Stomach (tissue), 8 donors: ENCODE measurements at regions not wholly inside any gene's neighbourhood (a gene's known extent, or its start where the extent isn't known, plus 50 kb on each side); places are given as distances from the start of the nearest gene placed in this dataset.

ENCODE experiments used
- DNase-seq, 2 donors: peaks; one replicate each; pipeline versions ENCODE4 v3.0.0 to v3.0.0-alpha.2; 2013 to 2019
- H3K27ac ChIP-seq, 5 donors: fragments of 200-600 bp in 4 of 5; sonication (generic) in 4 of 5; one replicate each; pipeline ENCODE4 v1.5.1; 2013 to 2019; ENCODE audit warnings: mild to moderate bottlenecking in 1 of 5, moderate library complexity in 1 of 5
- H3K27me3 ChIP-seq, 3 donors: fragments of 200-600 bp; sonication (generic); one replicate each; pipeline ENCODE4 v1.5.1; 2017 to 2019; ENCODE audit warnings: mixed run types in 1 of 3
- H3K36me3 ChIP-seq, 4 donors: fragments of 200-600 bp; sonication (generic); 1 replicate in 3 of 4; 2 replicates in 1 of 4; pipeline ENCODE4 v1.5.1; 2016 to 2019
- H3K4me1 ChIP-seq, 4 donors: fragments of 200-600 bp; sonication (generic); one replicate each; pipeline ENCODE4 v1.5.1; 2016 to 2019
- H3K4me3 ChIP-seq, 4 donors: fragments of 200-600 bp; sonication (generic) in 3 of 4; one replicate each; pipeline ENCODE4 v1.5.1; 2016 to 2019; ENCODE audit warnings: mild to moderate bottlenecking in 1 of 4
- H3K9me3 ChIP-seq, 4 donors: fragments of 200-600 bp; sonication (generic); one replicate each; pipeline ENCODE4 v1.5.1; 2016 to 2019
- EP300 ChIP-seq: sonication (generic); formaldehyde crosslinking; IDR thresholded peaks from one replicate; pipeline ENCODE4 v1.6.1; 2017; ENCODE audit warnings: antibody characterized with exemption
- POLR2A ChIP-seq, 4 donors: fragments of 450-650 bp; IDR thresholded peaks; one replicate each; pipeline ENCODE4 v1.6.1; 2016; ENCODE audit warnings: antibody characterized with exemption in 4 of 4, control low read depth in 2 of 4, mild to moderate bottlenecking in 1 of 4, moderate library complexity in 1 of 4
- POLR2AphosphoS5 ChIP-seq, 3 donors: sonication (generic); formaldehyde crosslinking; IDR thresholded peaks; one replicate each; pipeline ENCODE4 v1.6.1; 2016; ENCODE audit warnings: antibody characterized with exemption in 3 of 3
- WGBS, 5 donors: extraction: QIAGEN DNeasy Blood & Tissue Kit in 3 of 5; methylation state at CpG; one replicate each; pipeline versions ENCODE4 v1.1.5 to v1.1.7; 2013 to 2018; 5-methylcytosine and 5-hydroxymethylcytosine counted together
- intact Hi-C: fragments of 100-400 bp; cut with DNase I; formaldehyde crosslinking; loops from one replicate; pipeline ENCODE4 v1.15.1; 2023; ENCODE audit warnings: low total_unique reads
- TF ChIP-seq, protein P1 (sequence below), 7 experiments: fragments of 450-650 bp in 4 of 7; fragments of 200-600 bp in 3 of 7; sonication (generic) in 3 of 7; IDR thresholded peaks; one replicate each; pipeline ENCODE4 v1.5.1; 2016 to 2019; ENCODE audit warnings: antibody characterized with exemption in 7 of 7, control low read depth in 2 of 7, mild to moderate bottlenecking in 1 of 7
- donor health status: healthy with polysubstance abuse.
- donor health status: Bipolar disorder and iron deficiency.
- donor health status: healthy.

GRCh38 chr3:177882124-177882648 lies 654.0 kb upstream of the KCNMB2 start:
- WGBS, 5 donors, result 72 to 86% (median 77%) methylated on average over 5 of the region's 5 CpGs
- Histone ChIP-seq H3K9me3 (no peaks in the 10 kb centered on the region), H3K27me3 (no peaks in the 10 kb centered on the region), H3K4me3 (no peak overlapping the region), H3K27ac (no peak overlapping the region), H3K36me3 (no peaks in the 10 kb centered on the region), H3K4me1 (no peaks in the 10 kb centered on the region)
- intact Hi-C loops, result no loop called here
- DNase-seq, result no peak
- TF ChIP-seq POLR2A (IDR thresholded peaks at IDR 0.05) (no peak), POLR2AphosphoS5 (IDR thresholded peaks at IDR 0.05) (no peak), EP300 (no peak)
- TF ChIP-seq, protein P1, sequence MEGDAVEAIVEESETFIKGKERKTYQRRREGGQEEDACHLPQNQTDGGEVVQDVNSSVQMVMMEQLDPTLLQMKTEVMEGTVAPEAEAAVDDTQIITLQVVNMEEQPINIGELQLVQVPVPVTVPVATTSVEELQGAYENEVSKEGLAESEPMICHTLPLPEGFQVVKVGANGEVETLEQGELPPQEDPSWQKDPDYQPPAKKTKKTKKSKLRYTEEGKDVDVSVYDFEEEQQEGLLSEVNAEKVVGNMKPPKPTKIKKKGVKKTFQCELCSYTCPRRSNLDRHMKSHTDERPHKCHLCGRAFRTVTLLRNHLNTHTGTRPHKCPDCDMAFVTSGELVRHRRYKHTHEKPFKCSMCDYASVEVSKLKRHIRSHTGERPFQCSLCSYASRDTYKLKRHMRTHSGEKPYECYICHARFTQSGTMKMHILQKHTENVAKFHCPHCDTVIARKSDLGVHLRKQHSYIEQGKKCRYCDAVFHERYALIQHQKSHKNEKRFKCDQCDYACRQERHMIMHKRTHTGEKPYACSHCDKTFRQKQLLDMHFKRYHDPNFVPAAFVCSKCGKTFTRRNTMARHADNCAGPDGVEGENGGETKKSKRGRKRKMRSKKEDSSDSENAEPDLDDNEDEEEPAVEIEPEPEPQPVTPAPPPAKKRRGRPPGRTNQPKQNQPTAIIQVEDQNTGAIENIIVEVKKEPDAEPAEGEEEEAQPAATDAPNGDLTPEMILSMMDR (IDR thresholded peaks at IDR 0.05), result no peak

- intact Hi-C loops, result no loop called here
- no peak overlapping the region for H3K27ac ChIP-seq
- H3K4me3 ChIP-seq, result no peak overlapping the region
- TF ChIP-seq POLR2A (IDR thresholded peaks at IDR 0.05) (no peak), EP300 (no peak)
- TF ChIP-seq, protein P1 (IDR thresholded peaks at IDR 0.05), result no peak
- 49 to 88% (median 72%) methylated on average over 2 of the region's 2 CpGs for WGBS, 5 donors
- no peaks in the 10 kb centered on the region for H3K4me1 ChIP-seq
- H3K27me3 ChIP-seq, result no peaks in the 10 kb centered on the region
- no peaks in the 10 kb centered on the region for H3K9me3 ChIP-seq
- no peak for DNase-seq
- no peaks in the 10 kb centered on the region for H3K36me3 ChIP-seq
These were observed 653.1 kb upstream of the KCNMB2 start for GRCh38 chr3:177883091-177883490.

DNA sequence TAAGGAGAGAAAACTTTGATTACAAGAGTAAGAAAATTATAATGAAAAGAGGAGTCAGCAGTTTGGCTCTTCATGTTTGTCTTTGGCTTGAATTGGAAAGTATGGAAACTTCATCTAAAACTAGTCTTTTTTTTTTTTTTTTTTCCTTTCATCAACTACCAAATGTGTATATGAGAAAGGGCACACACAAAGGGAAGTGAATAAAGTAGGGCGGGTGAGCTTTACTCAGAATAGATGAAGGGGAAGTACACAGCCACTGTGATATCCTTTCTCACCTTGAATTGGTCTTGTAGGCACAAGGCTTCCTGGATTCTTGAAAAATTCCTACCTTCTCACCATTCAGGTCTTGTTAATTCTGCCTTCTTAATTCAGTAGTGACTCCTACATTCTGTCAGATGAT lies 652.3 kb upstream of the KCNMB2 start:
- 48 to 79% (median 67%) methylated on average over 1 of the region's 1 CpG for WGBS, 5 donors
- no peak for TF ChIP-seq POLR2AphosphoS5 (IDR thresholded peaks at IDR 0.05)
- no peak for TF ChIP-seq EP300
- no peaks in the 10 kb centered on the region for H3K9me3 ChIP-seq
- no peaks in the 10 kb centered on the region for H3K27me3 ChIP-seq
- H3K36me3 ChIP-seq, result no peaks in the 10 kb centered on the region
- H3K27ac ChIP-seq, result no peak overlapping the region
- no peaks in the 10 kb centered on the region for H3K4me1 ChIP-seq
- DNase-seq, result no peak
- intact Hi-C loops, result no loop called here
- H3K4me3 ChIP-seq, result no peak overlapping the region

DNA sequence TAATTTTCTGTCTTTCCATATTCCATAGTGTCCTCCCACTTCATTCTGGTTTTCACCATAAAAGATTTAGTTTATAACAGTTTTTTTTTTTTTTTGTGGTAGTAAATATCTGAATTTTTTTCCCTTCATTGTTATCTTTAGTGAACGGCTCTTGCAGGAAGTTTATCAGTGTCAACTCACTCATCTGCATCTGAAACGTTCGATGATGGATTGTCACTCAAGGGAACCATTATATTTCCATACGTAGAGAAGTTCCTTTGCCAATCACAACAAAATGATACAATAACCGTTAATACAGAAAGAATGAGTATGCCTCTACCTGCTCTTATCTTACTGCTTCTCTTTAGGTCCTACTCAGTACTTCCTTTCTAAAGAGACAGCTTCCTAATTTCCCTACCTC lies 651.2 kb upstream of the KCNMB2 start:
- Histone ChIP-seq H3K27me3 (no peaks in the 10 kb centered on the region), H3K9me3 (no peaks in the 10 kb centered on the region), H3K4me3 (no peak overlapping the region), H3K4me1 (no peaks in the 10 kb centered on the region), H3K36me3 (no peaks in the 10 kb centered on the region), H3K27ac (no peak overlapping the region)
- DNase-seq, result no peak
- no peak for TF ChIP-seq EP300
- TF ChIP-seq POLR2A (IDR thresholded peaks at IDR 0.05), result no peak
- no peak for TF ChIP-seq POLR2AphosphoS5 (IDR thresholded peaks at IDR 0.05)
- TF ChIP-seq, protein P1 (IDR thresholded peaks at IDR 0.05), result no peak
- WGBS, 5 donors, result 75 to 78% (median 77%) methylated on average over 5 of the region's 5 CpGs
- intact Hi-C loops, result no loop called here

GRCh38 chr3:177886501-177886900 lies 649.7 kb upstream of the KCNMB2 start:
- no peak for DNase-seq
- no peak overlapping the region for H3K4me3 ChIP-seq
- H3K27ac ChIP-seq, result no peak overlapping the region
- WGBS, 5 donors, result 80 to 94% (median 87%) methylated on average over 3 of the region's 3 CpGs
- no peak for TF ChIP-seq POLR2A (IDR thresholded peaks at IDR 0.05)
- TF ChIP-seq, protein P1 (IDR thresholded peaks at IDR 0.05), result no peak
- no peak for TF ChIP-seq POLR2AphosphoS5 (IDR thresholded peaks at IDR 0.05)
- TF ChIP-seq EP300, result no peak
- H3K4me1 ChIP-seq, result no peaks in the 10 kb centered on the region
- H3K36me3 ChIP-seq, result no peaks in the 10 kb centered on the region
- H3K9me3 ChIP-seq, result no peaks in the 10 kb centered on the region
- intact Hi-C loops, result no loop called here
- no peaks in the 10 kb centered on the region for H3K27me3 ChIP-seq
